ENCODE measurements at regions not wholly inside any gene's neighbourhood (a gene's known extent, or its start where the extent isn't known, plus 50 kb on each side); places are given as distances from the start of the nearest gene placed in this dataset.
"Not testable (repeated sequence)": the region's sequence is repeated elsewhere in the genome, so short reads cannot be mapped to it uniquely, and the experiment has no call there.

GRCh38 chr4:115178687-115179086, 65.3 kb upstream of the NDST4 start:
- not testable (repeated sequence) for DNase-seq

GRCh38 chr4:115171220-115171619, 57.8 kb upstream of the NDST4 start:
- DNase-seq = no peak

- no peak for DNase-seq
Observed at GRCh38 chr4:115165503-115165902, 52.1 kb upstream of the NDST4 start.

Measured in NCI-H1417 (cell line).